DND-41 (cell line): ENCODE measurements at regions not wholly inside any gene's neighbourhood (a gene's known extent, or its start where the extent isn't known, plus 50 kb on each side); places are given as distances from the start of the nearest gene placed in this dataset.

Experiments used
- ATAC-seq: fragments of 200-7000 bp; cut with Tn5 transposase; 3 replicates; pipeline ENCODE4 v1.9.1; 2021; ENCODE audit warnings: low read depth; ENCODE audit not compliant: insufficient read depth
- DNase-seq: peaks from one replicate; pipeline ENCODE4 v3.0.0-alpha.2; 2020
- H2AFZ ChIP-seq: 2 replicates; pipeline ENCODE4 v1.6.0; 2012; ENCODE audit warnings: low read depth, low read length
- H3K27ac ChIP-seq: 2 replicates; pipeline ENCODE4 v1.5.1; 2012; ENCODE audit warnings: low read length, inconsistent platforms
- H3K27me3 ChIP-seq: fragments of 200-600 bp; sonication (generic); 2 replicates; pipeline ENCODE4 v1.6.0; 2012; ENCODE audit warnings: low read length, mild to moderate bottlenecking, inconsistent platforms; ENCODE audit not compliant: insufficient read depth, poor library complexity
- H3K36me3 ChIP-seq: 2 replicates; pipeline ENCODE4 v1.5.1; 2012; ENCODE audit warnings: low read length, inconsistent platforms; ENCODE audit not compliant: insufficient read depth
- H3K4me1 ChIP-seq: 2 replicates; pipeline ENCODE4 v1.5.1; 2012; ENCODE audit warnings: mild to moderate bottlenecking, low read length; ENCODE audit not compliant: insufficient read depth
- H3K4me2 ChIP-seq: 2 replicates; pipeline ENCODE4 v1.6.0; 2012; ENCODE audit warnings: mild to moderate bottlenecking, moderate library complexity, low read length, inconsistent platforms; ENCODE audit not compliant: insufficient read depth
- H3K4me3 ChIP-seq, 2 experiments: fragments of 200-600 bp in 1 of 2; shearing (Covaris generic) in 1 of 2; 2 replicates each; pipeline ENCODE4 v1.5.1; 2012 to 2016; ENCODE audit warnings: inconsistent platforms in 2 of 2, low read length in 2 of 2, mild to moderate bottlenecking in 2 of 2, low read depth in 1 of 2, moderate library complexity in 1 of 2
- H3K79me2 ChIP-seq: 2 replicates; pipeline ENCODE4 v1.6.0; 2012; ENCODE audit warnings: low read length, inconsistent platforms; ENCODE audit not compliant: insufficient read depth
- H3K9ac ChIP-seq: 2 replicates; pipeline ENCODE4 v1.6.0; 2012; ENCODE audit warnings: low read depth, mild to moderate bottlenecking, inconsistent platforms, low read length, moderate library complexity
- H3K9me3 ChIP-seq: 2 replicates; pipeline ENCODE4 v1.5.1; 2012; ENCODE audit warnings: low read length, moderate library complexity, mild to moderate bottlenecking, inconsistent platforms; ENCODE audit not compliant: insufficient read depth, severe bottlenecking
- H4K20me1 ChIP-seq: 2 replicates; pipeline ENCODE4 v1.6.0; 2012; ENCODE audit warnings: low read length; ENCODE audit not compliant: insufficient read depth
- EZH2 ChIP-seq: IDR thresholded peaks from 3 replicates; pipeline ENCODE4 v1.6.1; 2012; ENCODE audit warnings: borderline replicate concordance, low read depth, mild to moderate bottlenecking, moderate library complexity, low read length, inconsistent platforms; ENCODE audit not compliant: severe bottlenecking
- TF ChIP-seq, protein P1 (sequence below): IDR thresholded peaks from 2 replicates; pipeline ENCODE4 v1.5.1; 2012; ENCODE audit warnings: borderline replicate concordance, low read length, moderate library complexity, mild to moderate bottlenecking; ENCODE audit not compliant: poor library complexity, severe bottlenecking; ENCODE audit errors: extremely low read depth

GRCh38 chr12:14191612-14192011, 173.9 kb upstream of the ATF7IP start:
- Histone ChIP-seq H3K9ac (no peak overlapping the region), H3K36me3 (no peaks in the 10 kb centered on the region), H3K27ac (no peak overlapping the region), H3K4me1 (no peaks in the 10 kb centered on the region), H3K4me3 (no peak overlapping the region), H3K27me3 (no peaks in the 10 kb centered on the region), H4K20me1 (no peaks in the 10 kb centered on the region), H3K9me3 (no peaks in the 10 kb centered on the region), H2AFZ (no peak overlapping the region), H3K79me2 (no peaks in the 10 kb centered on the region), H3K4me2 (no peak overlapping the region)
- TF ChIP-seq, protein P1, sequence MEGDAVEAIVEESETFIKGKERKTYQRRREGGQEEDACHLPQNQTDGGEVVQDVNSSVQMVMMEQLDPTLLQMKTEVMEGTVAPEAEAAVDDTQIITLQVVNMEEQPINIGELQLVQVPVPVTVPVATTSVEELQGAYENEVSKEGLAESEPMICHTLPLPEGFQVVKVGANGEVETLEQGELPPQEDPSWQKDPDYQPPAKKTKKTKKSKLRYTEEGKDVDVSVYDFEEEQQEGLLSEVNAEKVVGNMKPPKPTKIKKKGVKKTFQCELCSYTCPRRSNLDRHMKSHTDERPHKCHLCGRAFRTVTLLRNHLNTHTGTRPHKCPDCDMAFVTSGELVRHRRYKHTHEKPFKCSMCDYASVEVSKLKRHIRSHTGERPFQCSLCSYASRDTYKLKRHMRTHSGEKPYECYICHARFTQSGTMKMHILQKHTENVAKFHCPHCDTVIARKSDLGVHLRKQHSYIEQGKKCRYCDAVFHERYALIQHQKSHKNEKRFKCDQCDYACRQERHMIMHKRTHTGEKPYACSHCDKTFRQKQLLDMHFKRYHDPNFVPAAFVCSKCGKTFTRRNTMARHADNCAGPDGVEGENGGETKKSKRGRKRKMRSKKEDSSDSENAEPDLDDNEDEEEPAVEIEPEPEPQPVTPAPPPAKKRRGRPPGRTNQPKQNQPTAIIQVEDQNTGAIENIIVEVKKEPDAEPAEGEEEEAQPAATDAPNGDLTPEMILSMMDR, result no peak
- TF ChIP-seq EZH2, result no peak
- DNase-seq (no peak), ATAC-seq (no peak)

GRCh38 chr12:14193639-14194038, 171.8 kb upstream of the ATF7IP start:
- no peaks in the 10 kb centered on the region for H3K79me2 ChIP-seq
- H2AFZ ChIP-seq, result no peak overlapping the region
- no peak overlapping the region for H3K27ac ChIP-seq
- H3K27me3 ChIP-seq, result no peaks in the 10 kb centered on the region
- no peak overlapping the region for H3K4me3 ChIP-seq
- TF ChIP-seq, protein P1, result no peak
- TF ChIP-seq EZH2, result no peak
- H4K20me1 ChIP-seq, result no peaks in the 10 kb centered on the region
- H3K4me1 ChIP-seq, result no peaks in the 10 kb centered on the region
- H3K9ac ChIP-seq, result no peak overlapping the region
- H3K9me3 ChIP-seq, result no peaks in the 10 kb centered on the region
- no peaks in the 10 kb centered on the region for H3K36me3 ChIP-seq
- ATAC-seq, result no peak
- DNase-seq, result no peak
- no peak overlapping the region for H3K4me2 ChIP-seq

GRCh38 chr12:14194572-14194971, 170.9 kb upstream of the ATF7IP start:
- Histone ChIP-seq H2AFZ (no peak overlapping the region), H3K4me1 (no peaks in the 10 kb centered on the region), H3K27ac (no peak overlapping the region), H3K27me3 (no peaks in the 10 kb centered on the region), H3K9me3 (no peaks in the 10 kb centered on the region), H3K9ac (no peak overlapping the region), H3K4me3 (no peak overlapping the region), H4K20me1 (no peaks in the 10 kb centered on the region), H3K36me3 (no peaks in the 10 kb centered on the region), H3K79me2 (no peaks in the 10 kb centered on the region), H3K4me2 (no peak overlapping the region)
- ATAC-seq (no peak), DNase-seq (no peak)
- TF ChIP-seq EZH2, result no peak
- TF ChIP-seq, protein P1, result no peak

DNA sequence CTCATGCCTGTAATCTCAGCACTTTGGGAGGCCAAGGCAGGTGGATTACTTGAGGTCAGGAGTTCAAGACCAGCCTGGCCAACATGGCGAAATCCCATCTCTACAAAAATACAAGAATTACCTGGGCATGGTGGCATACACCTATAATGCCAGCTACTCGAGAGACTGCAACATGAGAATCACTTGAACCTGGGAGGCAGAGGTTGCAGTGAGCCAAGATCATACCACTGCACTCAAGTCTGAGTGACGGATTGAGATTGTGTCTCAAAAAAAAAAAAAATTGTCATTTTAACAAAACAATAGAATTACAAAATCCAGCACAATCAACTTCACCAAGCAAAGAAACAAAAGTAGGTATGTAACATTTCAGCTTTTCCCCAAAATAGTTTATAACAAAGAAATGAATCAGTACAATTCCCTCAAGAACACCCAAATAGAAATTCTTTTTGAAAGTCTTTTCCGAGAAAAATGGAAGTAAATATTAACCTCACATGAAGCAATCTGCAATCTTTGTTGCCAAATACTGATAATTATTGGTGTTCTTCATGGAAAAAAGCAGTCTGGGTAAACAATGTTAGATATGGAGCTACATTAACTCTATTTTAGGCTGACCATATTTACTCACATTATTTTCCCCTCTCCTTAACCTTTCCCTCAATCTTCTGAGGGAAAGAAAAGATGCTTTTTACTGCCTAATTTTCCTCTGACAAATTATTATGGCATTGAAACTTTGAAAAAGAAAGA, 165.9 kb upstream of the ATF7IP start:
- H3K9ac ChIP-seq, result no peak overlapping the region
- no peak overlapping the region for H3K27ac ChIP-seq
- ATAC-seq (no peak), DNase-seq (no peak)
- H3K79me2 ChIP-seq, result no peaks in the 10 kb centered on the region
- H3K4me1 ChIP-seq, result no peaks in the 10 kb centered on the region
- no peak overlapping the region for H2AFZ ChIP-seq
- H4K20me1 ChIP-seq, result no peaks in the 10 kb centered on the region
- H3K36me3 ChIP-seq, result no peaks in the 10 kb centered on the region
- H3K9me3 ChIP-seq, result no peaks in the 10 kb centered on the region
- H3K4me3 ChIP-seq, result no peak overlapping the region
- no peak overlapping the region for H3K4me2 ChIP-seq
- peaks cover 2% of the 10 kb centered on the region for H3K27me3 ChIP-seq
- TF ChIP-seq EZH2, result no peak
- TF ChIP-seq, protein P1, result no peak
